Right ventricle myocardium inferior (tissue), 1 donor: ENCODE measurements at regions not wholly inside any gene's neighbourhood (a gene's known extent, or its start where the extent isn't known, plus 50 kb on each side); places are given as distances from the start of the nearest gene placed in this dataset.

ENCODE experiments used
- ATAC-seq: fragments of 200-7000 bp; cut with Tn5 transposase; one replicate; pipeline ENCODE4 v1.9.1; 2020; ENCODE audit warnings: mild to moderate bottlenecking, moderate library complexity
- DNase-seq: peaks from one replicate; pipeline ENCODE4 v3.0.0; 2021; ENCODE audit errors: missing footprints
- intact Hi-C: fragments of 100-400 bp; cut with DNase I; formaldehyde crosslinking; loops from one replicate; pipeline ENCODE4 v1.11.0; 2022
- donor health status: DM: no; HTN: yes; CAD: no; lungs with severe emphysema.

GRCh38 chr3:189577050-189577951 lies 53.9 kb upstream of the TP63 start:
- intact Hi-C loops: no loop called here
- ATAC-seq (no peak), DNase-seq (no peak)

- intact Hi-C loops: no loop called here
- DNase-seq (no peak), ATAC-seq (no peak)
Observed at GRCh38 chr3:189580190-189580589, 51.0 kb upstream of the TP63 start.
